ENCODE measurements at regions not wholly inside any gene's neighbourhood (a gene's known extent, or its start where the extent isn't known, plus 50 kb on each side); places are given as distances from the start of the nearest gene placed in this dataset.
"Not testable (repeated sequence)": the region's sequence is repeated elsewhere in the genome, so short reads cannot be mapped to it uniquely, and the experiment has no call there.

DNA sequence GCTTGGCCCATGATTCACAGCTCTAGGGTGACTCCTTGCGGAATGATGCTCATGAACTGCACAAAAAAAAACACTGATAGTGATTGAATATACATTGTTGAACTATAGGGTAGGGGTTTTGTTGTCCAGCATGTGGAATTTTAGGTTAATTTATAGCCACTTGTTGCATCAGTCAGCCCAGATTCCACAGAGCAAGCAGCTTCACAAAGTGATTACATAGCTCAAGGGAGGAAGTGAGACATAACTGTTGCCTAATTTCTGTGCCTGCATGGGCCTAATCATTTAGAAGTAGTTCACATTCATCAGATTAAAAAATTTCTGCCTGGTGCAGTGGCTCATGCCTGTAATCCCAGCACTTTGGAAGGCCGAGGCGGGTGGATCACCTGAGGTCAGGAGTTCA is 142.2 kb upstream of the ZNF722 start:
- H3K4me1 ChIP-seq (ENCODE audit: control insufficient read depth, insufficient read depth, low read length, poor library complexity, severe bottlenecking); H3K36me3 ChIP-seq (ENCODE audit: control insufficient read depth, insufficient read depth, low read length); H3K4me3 ChIP-seq (ENCODE audit: extremely low read depth, insufficient read depth, low read length, poor library complexity, severe bottlenecking); H3K27ac ChIP-seq (ENCODE audit: low read depth, low read length, severe bottlenecking): not testable (repeated sequence)
- H3K9me3 ChIP-seq (ENCODE audit: control insufficient read depth, low read length): peaks cover 52% of the 10 kb centered on the region
- 50 to 60% methylated on average over 1 of the region's 3 CpGs for WGBS, 2 experiments (ENCODE audit: insufficient coverage in 2 of 2)

DNA sequence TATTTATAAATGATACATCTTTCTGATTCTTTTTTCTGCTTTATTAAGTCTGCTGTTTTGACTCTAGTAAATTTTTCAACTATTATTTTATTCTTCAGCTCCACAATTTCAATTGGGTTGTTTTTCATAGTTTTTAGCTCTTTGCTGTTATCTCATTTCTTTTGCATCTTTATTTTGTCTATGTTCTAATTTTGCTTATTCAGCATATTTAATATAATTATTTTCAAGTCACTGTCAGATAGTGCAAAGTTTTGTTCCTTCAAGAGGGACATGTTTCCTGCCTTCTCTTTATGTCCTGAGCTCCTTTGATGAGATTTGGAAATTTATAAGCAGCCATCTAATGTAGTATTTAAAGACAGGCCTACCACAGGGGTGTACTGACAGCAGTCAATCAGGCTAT is 131.5 kb upstream of the ZNF722 start:
- H3K36me3 ChIP-seq (ENCODE audit: control insufficient read depth, insufficient read depth, low read length): no peaks in the 10 kb centered on the region
- no peak overlapping the region for H3K4me3 ChIP-seq (ENCODE audit: extremely low read depth, insufficient read depth, low read length, poor library complexity, severe bottlenecking)
- no peaks in the 10 kb centered on the region for H3K4me1 ChIP-seq (ENCODE audit: control insufficient read depth, insufficient read depth, low read length, poor library complexity, severe bottlenecking)
- peaks cover 51% of the 10 kb centered on the region for H3K9me3 ChIP-seq (ENCODE audit: control insufficient read depth, low read length)
- H3K27ac ChIP-seq (ENCODE audit: low read depth, low read length, severe bottlenecking): no peak overlapping the region

DNA sequence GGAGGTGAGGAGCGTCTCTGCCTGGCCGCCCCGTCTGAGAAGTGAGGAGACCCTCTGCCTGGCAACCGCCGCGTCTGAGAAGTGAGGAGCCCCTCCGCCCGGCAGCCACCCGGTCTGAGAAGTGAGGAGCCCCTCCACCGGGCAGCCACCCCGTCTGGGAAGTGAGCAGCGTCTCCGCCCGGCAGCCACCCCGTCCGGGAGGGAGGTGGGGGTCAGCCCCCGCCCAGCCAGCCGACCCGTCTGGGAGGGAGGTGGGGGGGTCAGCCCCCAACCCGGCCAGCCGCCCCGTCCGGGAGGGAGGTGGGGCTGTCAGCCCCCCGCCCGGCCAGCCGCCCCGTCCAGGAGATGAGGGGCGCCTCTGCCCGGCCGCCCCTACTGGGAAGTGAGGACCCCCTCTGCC is 124.4 kb upstream of the ZNF722 start:
- WGBS, 2 experiments (ENCODE audit: insufficient coverage in 2 of 2): 93 to 95% methylated on average over 13 to 19 of the region's 30 CpGs
- H3K4me3 ChIP-seq (ENCODE audit: extremely low read depth, insufficient read depth, low read length, poor library complexity, severe bottlenecking): not testable (repeated sequence)
- peaks cover 50% of the 10 kb centered on the region for H3K9me3 ChIP-seq (ENCODE audit: control insufficient read depth, low read length)

DNA sequence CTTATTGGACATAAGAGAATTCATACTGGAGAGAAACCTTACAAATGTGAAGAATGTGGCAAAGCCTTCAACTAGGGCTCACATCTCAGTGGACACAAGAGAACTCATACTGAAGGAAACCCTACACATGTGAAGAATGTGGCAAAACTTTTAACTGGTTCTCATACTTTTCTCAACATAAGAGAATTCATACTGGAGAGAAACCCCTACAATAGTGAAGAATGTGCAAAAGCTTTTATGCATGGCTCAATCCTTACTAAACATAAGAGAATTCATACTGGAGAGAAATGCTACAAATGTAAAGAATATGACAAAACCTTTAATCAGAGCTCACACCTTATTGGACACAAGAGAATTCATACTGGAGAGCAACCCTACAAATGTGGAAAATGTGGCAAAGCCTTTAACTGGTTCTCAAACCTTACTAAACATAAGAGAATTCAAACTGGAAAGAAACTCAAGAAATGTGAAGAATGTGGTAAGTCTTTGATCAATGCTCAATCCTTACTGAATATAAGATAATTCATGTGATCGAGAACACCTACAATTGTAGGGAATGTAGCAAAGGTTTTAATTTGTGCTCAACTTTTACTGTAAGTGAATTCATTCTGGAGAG is 121.8 kb upstream of the ZNF722 start:
- no peak overlapping the region for H3K4me3 ChIP-seq (ENCODE audit: extremely low read depth, insufficient read depth, low read length, poor library complexity, severe bottlenecking)
- peaks cover 49% of the 10 kb centered on the region for H3K9me3 ChIP-seq (ENCODE audit: control insufficient read depth, low read length)
- H3K36me3 ChIP-seq (ENCODE audit: control insufficient read depth, insufficient read depth, low read length): no peaks in the 10 kb centered on the region
- no CpG with 5 or more reads among the region's 1 CpG for WGBS, 2 experiments (ENCODE audit: insufficient coverage in 2 of 2)
- no peak overlapping the region for H3K27ac ChIP-seq (ENCODE audit: low read depth, low read length, severe bottlenecking)
- no peaks in the 10 kb centered on the region for H3K4me1 ChIP-seq (ENCODE audit: control insufficient read depth, insufficient read depth, low read length, poor library complexity, severe bottlenecking)

More for the DNA sequence above, 124.4 kb upstream of the ZNF722 start:
- H3K4me1 ChIP-seq (ENCODE audit: control insufficient read depth, insufficient read depth, low read length, poor library complexity, severe bottlenecking); H3K27ac ChIP-seq (ENCODE audit: low read depth, low read length, severe bottlenecking); H3K36me3 ChIP-seq (ENCODE audit: control insufficient read depth, insufficient read depth, low read length): not testable (repeated sequence)

DNA sequence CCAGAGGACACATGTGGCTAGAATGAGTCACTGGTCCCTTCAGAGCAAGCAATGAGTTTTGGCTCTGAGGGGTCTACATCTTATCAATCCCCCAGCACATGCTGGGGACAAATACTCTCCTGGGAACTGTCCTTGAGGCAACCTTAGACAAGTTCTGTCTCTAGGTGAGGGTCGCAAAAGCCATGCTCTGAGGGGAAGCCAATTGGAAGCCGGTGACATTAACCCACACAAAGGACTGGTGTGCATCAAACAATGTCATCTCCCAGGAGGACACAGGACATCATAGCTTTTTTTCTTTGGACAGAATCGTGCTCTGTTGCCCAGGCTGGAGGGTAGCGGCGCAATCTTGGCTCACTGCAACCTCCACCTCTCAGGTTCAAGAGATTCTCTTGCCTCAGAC is 111.6 kb upstream of the ZNF722 start:
- WGBS, 2 experiments (ENCODE audit: insufficient coverage in 2 of 2): 67 to 77% methylated on average over 5 of the region's 5 CpGs
- no peak overlapping the region for H3K4me3 ChIP-seq (ENCODE audit: extremely low read depth, insufficient read depth, low read length, poor library complexity, severe bottlenecking)
- no peaks in the 10 kb centered on the region for H3K4me1 ChIP-seq (ENCODE audit: control insufficient read depth, insufficient read depth, low read length, poor library complexity, severe bottlenecking)
- peaks cover 62% of the 10 kb centered on the region for H3K9me3 ChIP-seq (ENCODE audit: control insufficient read depth, low read length)
- H3K27ac ChIP-seq (ENCODE audit: low read depth, low read length, severe bottlenecking): no peak overlapping the region
- H3K36me3 ChIP-seq (ENCODE audit: control insufficient read depth, insufficient read depth, low read length): no peaks in the 10 kb centered on the region

DNA sequence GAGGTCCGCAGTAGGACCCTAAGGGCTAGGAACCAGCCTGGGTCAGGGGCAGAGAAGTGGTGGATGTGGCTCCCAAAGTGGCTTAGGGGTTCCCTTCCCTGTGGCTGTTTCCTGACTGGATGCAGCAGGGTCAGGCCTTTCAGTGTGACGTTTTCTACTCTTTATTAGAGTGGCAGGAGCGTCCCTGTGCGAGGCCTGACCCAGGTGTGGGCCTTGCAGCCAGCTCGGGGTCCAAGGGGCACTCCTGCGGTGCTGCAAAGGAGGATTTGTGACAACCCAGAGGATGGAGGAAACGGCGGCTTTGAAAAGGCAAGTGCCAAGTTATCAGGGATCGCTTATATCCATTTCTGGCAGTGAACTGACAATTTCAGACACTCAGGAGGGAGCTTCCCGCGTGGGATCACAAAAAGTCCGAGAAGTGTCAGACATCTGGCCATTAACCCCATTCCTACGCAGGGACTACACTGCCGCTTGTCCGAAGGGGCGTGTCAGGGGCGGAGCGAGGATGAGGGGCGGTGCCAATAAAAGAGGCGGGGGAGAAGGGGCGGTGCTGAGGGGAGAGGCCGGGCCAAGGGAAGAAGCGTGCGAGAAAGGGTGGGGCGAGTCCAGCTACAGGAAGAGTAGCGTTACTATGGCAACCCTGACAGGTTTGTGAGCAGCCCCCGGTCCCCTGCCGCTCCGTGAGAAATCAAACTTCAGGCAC is 98.8 kb upstream of the ZNF722 start:
- H3K36me3 ChIP-seq (ENCODE audit: control insufficient read depth, insufficient read depth, low read length): no peaks in the 10 kb centered on the region
- no peak overlapping the region for H3K27ac ChIP-seq (ENCODE audit: low read depth, low read length, severe bottlenecking)
- H3K9me3 ChIP-seq (ENCODE audit: control insufficient read depth, low read length): peaks cover 62% of the 10 kb centered on the region
- H3K4me1 ChIP-seq (ENCODE audit: control insufficient read depth, insufficient read depth, low read length, poor library complexity, severe bottlenecking): no peaks in the 10 kb centered on the region
- WGBS, 2 experiments (ENCODE audit: insufficient coverage in 2 of 2): 81 to 85% methylated on average over 28 to 29 of the region's 29 CpGs
- H3K4me3 ChIP-seq (ENCODE audit: extremely low read depth, insufficient read depth, low read length, poor library complexity, severe bottlenecking): no peak overlapping the region

DNA sequence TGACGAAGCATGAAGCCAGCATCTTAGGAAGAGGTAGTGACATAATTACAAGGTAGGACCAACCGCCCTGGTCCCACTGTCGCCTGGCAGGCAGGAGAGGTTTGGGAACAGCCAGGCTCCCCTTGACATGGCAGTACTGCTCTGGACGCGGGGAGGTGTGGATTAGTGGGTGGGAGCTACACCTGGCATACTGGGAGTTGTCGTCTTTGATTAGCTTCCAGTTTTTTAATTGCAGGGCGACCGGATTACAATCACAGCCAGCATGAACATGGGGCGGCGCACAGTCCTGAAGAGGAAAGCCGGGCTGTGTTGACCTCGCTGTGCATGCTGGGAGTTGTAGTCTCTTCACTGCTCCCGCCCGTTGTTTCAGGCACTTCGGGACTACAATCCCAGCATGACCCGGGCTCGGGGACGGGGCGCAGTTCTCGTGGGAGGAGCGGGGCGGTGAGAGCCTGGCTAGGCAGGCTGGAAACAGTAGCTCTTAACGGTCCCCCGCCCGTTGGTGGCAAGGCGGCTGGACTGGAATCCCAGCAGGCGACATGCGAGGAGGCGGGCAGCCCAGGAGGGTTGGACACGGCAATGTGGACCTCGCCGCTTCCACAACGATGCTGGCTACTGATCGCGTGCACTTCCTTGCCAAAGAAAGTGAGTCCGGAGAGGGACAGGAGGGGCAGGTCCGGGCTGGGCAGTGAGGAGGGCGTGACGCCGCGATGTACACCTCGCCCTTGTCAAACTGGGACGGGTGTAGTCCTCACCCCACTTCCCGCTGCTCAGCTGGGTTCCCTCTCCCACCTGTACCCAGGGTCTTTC is 98.0 kb upstream of the ZNF722 start:
- Histone ChIP-seq H3K36me3 (ENCODE audit: control insufficient read depth, insufficient read depth, low read length) (no peaks in the 10 kb centered on the region), H3K9me3 (ENCODE audit: control insufficient read depth, low read length) (peaks cover 62% of the 10 kb centered on the region), H3K27ac (ENCODE audit: low read depth, low read length, severe bottlenecking) (no peak overlapping the region), H3K4me3 (ENCODE audit: extremely low read depth, insufficient read depth, low read length, poor library complexity, severe bottlenecking) (no peak overlapping the region), H3K4me1 (ENCODE audit: control insufficient read depth, insufficient read depth, low read length, poor library complexity, severe bottlenecking) (no peaks in the 10 kb centered on the region)
- 88 to 89% methylated on average over 39 to 41 of the region's 44 CpGs for WGBS, 2 experiments (ENCODE audit: insufficient coverage in 2 of 2)

DNA sequence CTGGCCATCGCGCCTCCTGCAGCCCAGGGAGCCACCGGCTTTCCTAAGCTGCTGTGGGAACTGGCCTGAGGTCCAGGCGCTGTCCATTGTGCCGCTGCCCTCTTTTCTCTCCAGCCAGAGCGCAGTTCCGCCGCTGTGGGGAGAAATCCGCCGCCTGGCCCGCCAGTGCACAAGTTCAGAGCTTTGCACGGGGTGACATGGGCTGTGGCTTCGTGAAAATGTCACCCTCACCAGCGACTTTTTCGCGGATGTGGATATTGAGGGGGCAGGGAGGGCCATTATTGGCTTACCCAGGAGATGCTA is 97.5 kb upstream of the ZNF722 start:
- H3K9me3 ChIP-seq (ENCODE audit: control insufficient read depth, low read length): peaks cover 63% of the 10 kb centered on the region
- not testable (repeated sequence) for H3K27ac ChIP-seq (ENCODE audit: low read depth, low read length, severe bottlenecking); H3K36me3 ChIP-seq (ENCODE audit: control insufficient read depth, insufficient read depth, low read length); H3K4me3 ChIP-seq (ENCODE audit: extremely low read depth, insufficient read depth, low read length, poor library complexity, severe bottlenecking); H3K4me1 ChIP-seq (ENCODE audit: control insufficient read depth, insufficient read depth, low read length, poor library complexity, severe bottlenecking)
- 73 to 90% methylated on average over 13 to 16 of the region's 16 CpGs for WGBS, 2 experiments (ENCODE audit: insufficient coverage in 2 of 2)

DNA sequence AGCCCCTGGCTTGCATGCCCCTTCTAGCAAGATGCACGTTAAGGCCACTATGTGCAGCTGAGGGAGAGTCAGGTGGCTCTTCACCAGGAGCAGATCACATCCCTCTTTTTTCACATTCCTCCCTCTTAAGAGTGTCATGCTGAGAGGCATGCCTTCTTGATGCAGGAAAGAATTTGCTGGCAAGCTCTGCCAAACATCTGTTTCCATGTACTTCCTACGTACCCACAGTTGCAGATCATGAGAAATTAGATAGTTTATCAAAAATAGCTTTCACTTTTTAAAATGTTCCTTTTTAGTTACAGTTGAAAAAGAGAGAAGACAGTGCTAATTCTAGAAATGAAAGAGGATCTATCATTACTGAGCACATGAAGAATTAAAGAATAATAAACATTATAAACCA is 79.7 kb upstream of the ZNF722 start:
- H3K4me3 ChIP-seq (ENCODE audit: extremely low read depth, insufficient read depth, low read length, poor library complexity, severe bottlenecking): no peak overlapping the region
- no CpG with 5 or more reads among the region's 2 CpGs for WGBS, 2 experiments (ENCODE audit: insufficient coverage in 2 of 2)
- H3K4me1 ChIP-seq (ENCODE audit: control insufficient read depth, insufficient read depth, low read length, poor library complexity, severe bottlenecking): no peaks in the 10 kb centered on the region
- H3K9me3 ChIP-seq (ENCODE audit: control insufficient read depth, low read length): peaks cover 25% of the 10 kb centered on the region
- H3K27ac ChIP-seq (ENCODE audit: low read depth, low read length, severe bottlenecking): no peak overlapping the region
- H3K36me3 ChIP-seq (ENCODE audit: control insufficient read depth, insufficient read depth, low read length): no peaks in the 10 kb centered on the region

DNA sequence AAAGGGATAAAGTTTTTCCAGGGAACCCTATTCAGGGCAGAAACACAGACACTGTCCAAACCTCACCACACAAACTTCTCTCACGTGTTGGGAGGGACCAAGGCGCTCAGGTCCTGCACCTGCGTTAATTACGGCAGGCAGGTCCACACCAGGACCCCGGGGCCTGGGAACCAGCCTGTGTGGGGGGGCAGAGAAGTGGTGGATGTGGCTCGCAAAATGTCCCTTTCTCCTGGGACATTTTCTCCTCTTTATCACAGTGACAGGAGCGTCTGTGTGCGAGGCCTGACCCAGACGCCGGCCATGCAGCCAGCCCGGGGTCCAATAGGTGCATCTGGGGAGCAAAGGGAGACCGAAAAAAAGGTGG is 73.4 kb upstream of the ZNF722 start:
- no peak overlapping the region for H3K27ac ChIP-seq (ENCODE audit: low read depth, low read length, severe bottlenecking)
- no peaks in the 10 kb centered on the region for H3K36me3 ChIP-seq (ENCODE audit: control insufficient read depth, insufficient read depth, low read length)
- no peak overlapping the region for H3K4me3 ChIP-seq (ENCODE audit: extremely low read depth, insufficient read depth, low read length, poor library complexity, severe bottlenecking)
- no peaks in the 10 kb centered on the region for H3K4me1 ChIP-seq (ENCODE audit: control insufficient read depth, insufficient read depth, low read length, poor library complexity, severe bottlenecking)
- 83 to 88% methylated on average over 2 to 6 of the region's 12 CpGs for WGBS, 2 experiments (ENCODE audit: insufficient coverage in 2 of 2)
- H3K9me3 ChIP-seq (ENCODE audit: control insufficient read depth, low read length): peaks cover 47% of the 10 kb centered on the region

Data from mesodermal cell (in vitro differentiated cells).